Sigmoid colon (tissue), 6 donors: ENCODE measurements at regions not wholly inside any gene's neighbourhood (a gene's known extent, or its start where the extent isn't known, plus 50 kb on each side); places are given as distances from the start of the nearest gene placed in this dataset.

ENCODE experiments used
- DNase-seq: peaks from one replicate; pipeline ENCODE4 v3.0.0-alpha.2; 2019
- H3K27ac ChIP-seq, 4 donors: fragments of 200-600 bp; sonication (generic); one replicate each; pipeline ENCODE4 v1.5.1; 2016 to 2019; ENCODE audit warnings: mild to moderate bottlenecking in 1 of 4
- H3K27me3 ChIP-seq, 3 donors: fragments of 200-600 bp; sonication (generic); one replicate each; pipeline ENCODE4 v1.5.1; 2019; ENCODE audit warnings: mild to moderate bottlenecking in 1 of 3
- H3K36me3 ChIP-seq, 4 donors: fragments of 200-600 bp; sonication (generic); one replicate each; pipeline ENCODE4 v1.5.1; 2016 to 2019
- H3K4me1 ChIP-seq, 4 donors: fragments of 200-600 bp; sonication (generic); one replicate each; pipeline ENCODE4 v1.5.1; 2017 to 2019
- H3K4me3 ChIP-seq, 4 donors: fragments of 200-600 bp; sonication (generic); one replicate each; pipeline ENCODE4 v1.5.1; 2017 to 2019; ENCODE audit warnings: mild to moderate bottlenecking in 2 of 4, moderate library complexity in 1 of 4
- H3K9me3 ChIP-seq, 4 donors: fragments of 200-600 bp in 3 of 4; sonication (generic) in 3 of 4; one replicate each; pipeline versions ENCODE4 v1.5.1 to v1.6.1; 2013 to 2019
- CTCF ChIP-seq, 4 experiments: fragments of 450-650 bp in 3 of 4; fragments of 200-600 bp in 1 of 4; IDR thresholded peaks; one replicate each; pipeline ENCODE4 v1.5.1; 2016 to 2019; ENCODE audit warnings: antibody characterized with exemption in 4 of 4, mild to moderate bottlenecking in 3 of 4, moderate library complexity in 2 of 4
- EP300 ChIP-seq, 4 donors: sonication (generic); formaldehyde crosslinking; IDR thresholded peaks; one replicate each; pipeline ENCODE4 v1.6.1; 2017; ENCODE audit warnings: antibody characterized with exemption in 4 of 4
- POLR2A ChIP-seq, 2 donors: fragments of 450-650 bp; IDR thresholded peaks; one replicate each; pipeline ENCODE4 v1.6.1; 2016; ENCODE audit warnings: antibody characterized with exemption in 2 of 2, mild to moderate bottlenecking in 2 of 2, moderate library complexity in 2 of 2
- POLR2AphosphoS5 ChIP-seq, 4 donors: sonication (generic); formaldehyde crosslinking; IDR thresholded peaks; one replicate each; pipeline ENCODE4 v1.6.1; 2017; ENCODE audit warnings: antibody characterized with exemption in 4 of 4
- WGBS, 2 donors: extraction: QIAGEN DNeasy Blood & Tissue Kit; methylation state at CpG; one replicate each; pipeline ENCODE4 v1.1.7; 2013; 5-methylcytosine and 5-hydroxymethylcytosine counted together
- intact Hi-C: fragments of 100-400 bp; cut with DNase I; formaldehyde crosslinking; loops from one replicate; pipeline ENCODE4 v1.15.1; 2023
- donor health status: healthy with polysubstance abuse.
- donor health status: healthy.

GRCh38 chr5:4540375-4541173, 599.6 kb upstream of the ADAMTS16 start:
- no peaks in the 10 kb centered on the region for H3K9me3 ChIP-seq
- WGBS, 2 donors, result 47 to 68% methylated on average over 5 of the region's 5 CpGs
- H3K27ac ChIP-seq, result no peak overlapping the region
- intact Hi-C loops, result no loop called here
- H3K27me3 ChIP-seq, result no peaks in the 10 kb centered on the region
- TF ChIP-seq POLR2A (IDR thresholded peaks at IDR 0.05) (no peak), POLR2AphosphoS5 (IDR thresholded peaks at IDR 0.05) (no peak), CTCF (IDR thresholded peaks at IDR 0.05) (no peak), EP300 (IDR thresholded peaks at IDR 0.05) (no peak)
- H3K36me3 ChIP-seq, result no peaks in the 10 kb centered on the region
- no peaks in the 10 kb centered on the region for H3K4me1 ChIP-seq
- DNase-seq, result no peak
- no peak overlapping the region for H3K4me3 ChIP-seq

GRCh38 chr5:4541334-4541733, 598.8 kb upstream of the ADAMTS16 start:
- Histone ChIP-seq H3K4me3 (no peak overlapping the region), H3K4me1 (no peaks in the 10 kb centered on the region), H3K27ac (no peak overlapping the region), H3K27me3 (no peaks in the 10 kb centered on the region), H3K36me3 (no peaks in the 10 kb centered on the region), H3K9me3 (no peaks in the 10 kb centered on the region)
- WGBS, 2 donors, result 67 to 79% methylated on average over 4 of the region's 4 CpGs
- no peak for TF ChIP-seq CTCF (IDR thresholded peaks at IDR 0.05)
- no peak for TF ChIP-seq POLR2A (IDR thresholded peaks at IDR 0.05)
- no peak for TF ChIP-seq POLR2AphosphoS5 (IDR thresholded peaks at IDR 0.05)
- TF ChIP-seq EP300 (IDR thresholded peaks at IDR 0.05), result no peak
- no peak for DNase-seq
- intact Hi-C loops, result no loop called here

- no peak for DNase-seq
- Histone ChIP-seq H3K9me3 (no peaks in the 10 kb centered on the region), H3K36me3 (no peaks in the 10 kb centered on the region), H3K27me3 (no peaks in the 10 kb centered on the region), H3K27ac (no peak overlapping the region), H3K4me1 (no peaks in the 10 kb centered on the region), H3K4me3 (no peak overlapping the region)
- WGBS, 2 donors, result 67 to 71% methylated on average over 12 of the region's 12 CpGs
- intact Hi-C loops, result no loop called here
- no peak for TF ChIP-seq EP300 (IDR thresholded peaks at IDR 0.05)
- no peak for TF ChIP-seq POLR2AphosphoS5 (IDR thresholded peaks at IDR 0.05)
- TF ChIP-seq POLR2A (IDR thresholded peaks at IDR 0.05), result no peak
- TF ChIP-seq CTCF (IDR thresholded peaks at IDR 0.05), result no peak
Measured at GRCh38 chr5:4542145-4542778, 597.9 kb upstream of the ADAMTS16 start.

- H3K27ac ChIP-seq, result no peak overlapping the region
- no peak for DNase-seq
- no peak overlapping the region for H3K4me3 ChIP-seq
- no peaks in the 10 kb centered on the region for H3K9me3 ChIP-seq
- intact Hi-C loops, result no loop called here
- no peaks in the 10 kb centered on the region for H3K36me3 ChIP-seq
- no peaks in the 10 kb centered on the region for H3K4me1 ChIP-seq
- no peaks in the 10 kb centered on the region for H3K27me3 ChIP-seq
- TF ChIP-seq CTCF (IDR thresholded peaks at IDR 0.05) (no peak), POLR2A (IDR thresholded peaks at IDR 0.05) (no peak), POLR2AphosphoS5 (IDR thresholded peaks at IDR 0.05) (no peak), EP300 (IDR thresholded peaks at IDR 0.05) (no peak)
- 62 to 66% methylated on average over 10 of the region's 10 CpGs for WGBS, 2 donors
Measured at GRCh38 chr5:4544049-4544670, 596.0 kb upstream of the ADAMTS16 start.
